Astrocyte of the cerebellum (primary cell): ENCODE measurements at regions not wholly inside any gene's neighbourhood (a gene's known extent, or its start where the extent isn't known, plus 50 kb on each side); places are given as distances from the start of the nearest gene placed in this dataset.

Experiments used
- DNase-seq: peaks from one replicate; pipeline ENCODE4 v3.0.0-alpha.2; 2011; ENCODE audit warnings: low read depth
- H3K4me3 ChIP-seq: 2 replicates; pipeline ENCODE4 v1.5.1; 2011; ENCODE audit warnings: mild to moderate bottlenecking, low read depth, low read length, moderate library complexity
- in situ Hi-C: cut with HindIII; loops from 2 replicates; pipeline ENCODE4 v1.10.0; 2017; ENCODE audit warnings: low sequenced_read_pairs
- TF ChIP-seq, protein P1 (sequence below): IDR thresholded peaks from 2 replicates; pipeline ENCODE4 v1.5.1; 2012; ENCODE audit warnings: low read length, low read depth, moderate library complexity, mild to moderate bottlenecking; ENCODE audit errors: missing control alignments

DNA sequence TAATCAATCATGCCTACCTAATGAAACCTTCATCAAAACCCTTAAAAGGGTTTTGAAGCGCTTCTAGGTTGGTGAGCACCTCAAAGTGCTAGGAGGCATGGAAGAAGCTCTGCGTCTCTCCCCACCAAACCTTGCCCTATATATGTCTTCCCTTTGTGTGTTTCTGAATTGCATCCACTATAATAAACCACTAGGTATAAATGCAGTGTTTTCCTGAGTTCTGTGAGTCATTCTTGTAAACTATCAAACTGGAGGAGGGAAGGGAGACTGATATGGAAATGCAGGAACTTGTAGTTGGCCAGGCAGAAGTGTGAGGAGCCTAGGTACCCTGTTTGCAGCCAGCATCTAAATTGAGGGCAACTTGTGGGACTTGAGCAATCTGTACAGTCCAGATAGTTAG, 698.8 kb downstream of the DOK5 start:
- TF ChIP-seq, protein P1, sequence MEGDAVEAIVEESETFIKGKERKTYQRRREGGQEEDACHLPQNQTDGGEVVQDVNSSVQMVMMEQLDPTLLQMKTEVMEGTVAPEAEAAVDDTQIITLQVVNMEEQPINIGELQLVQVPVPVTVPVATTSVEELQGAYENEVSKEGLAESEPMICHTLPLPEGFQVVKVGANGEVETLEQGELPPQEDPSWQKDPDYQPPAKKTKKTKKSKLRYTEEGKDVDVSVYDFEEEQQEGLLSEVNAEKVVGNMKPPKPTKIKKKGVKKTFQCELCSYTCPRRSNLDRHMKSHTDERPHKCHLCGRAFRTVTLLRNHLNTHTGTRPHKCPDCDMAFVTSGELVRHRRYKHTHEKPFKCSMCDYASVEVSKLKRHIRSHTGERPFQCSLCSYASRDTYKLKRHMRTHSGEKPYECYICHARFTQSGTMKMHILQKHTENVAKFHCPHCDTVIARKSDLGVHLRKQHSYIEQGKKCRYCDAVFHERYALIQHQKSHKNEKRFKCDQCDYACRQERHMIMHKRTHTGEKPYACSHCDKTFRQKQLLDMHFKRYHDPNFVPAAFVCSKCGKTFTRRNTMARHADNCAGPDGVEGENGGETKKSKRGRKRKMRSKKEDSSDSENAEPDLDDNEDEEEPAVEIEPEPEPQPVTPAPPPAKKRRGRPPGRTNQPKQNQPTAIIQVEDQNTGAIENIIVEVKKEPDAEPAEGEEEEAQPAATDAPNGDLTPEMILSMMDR = no peak
- DNase-seq = no peak
- in situ Hi-C loops = no loop called here
- H3K4me3 ChIP-seq = no peak overlapping the region

DNA sequence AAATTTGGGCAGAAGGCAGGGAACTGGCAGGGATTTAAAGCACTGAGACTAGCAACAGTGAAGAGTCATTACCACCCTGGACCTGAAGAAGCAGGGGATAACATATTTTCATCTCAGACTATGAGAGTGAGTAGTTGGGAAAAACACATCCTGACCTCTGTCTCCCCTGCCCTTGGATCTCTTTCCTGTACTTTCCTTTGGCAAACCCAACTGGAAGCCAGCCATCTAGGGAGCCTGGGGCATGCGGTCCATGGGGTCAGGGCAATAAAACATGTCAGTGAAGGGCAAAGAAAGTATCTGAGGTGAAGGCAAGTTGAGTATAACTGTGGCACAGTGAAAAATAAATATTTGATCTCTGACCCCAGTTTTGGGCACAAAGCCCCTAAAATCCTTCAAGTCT, 698.2 kb downstream of the DOK5 start:
- no peak overlapping the region for H3K4me3 ChIP-seq
- no peak for DNase-seq
- TF ChIP-seq, protein P1 = no peak
- in situ Hi-C loops = no loop called here

DNA sequence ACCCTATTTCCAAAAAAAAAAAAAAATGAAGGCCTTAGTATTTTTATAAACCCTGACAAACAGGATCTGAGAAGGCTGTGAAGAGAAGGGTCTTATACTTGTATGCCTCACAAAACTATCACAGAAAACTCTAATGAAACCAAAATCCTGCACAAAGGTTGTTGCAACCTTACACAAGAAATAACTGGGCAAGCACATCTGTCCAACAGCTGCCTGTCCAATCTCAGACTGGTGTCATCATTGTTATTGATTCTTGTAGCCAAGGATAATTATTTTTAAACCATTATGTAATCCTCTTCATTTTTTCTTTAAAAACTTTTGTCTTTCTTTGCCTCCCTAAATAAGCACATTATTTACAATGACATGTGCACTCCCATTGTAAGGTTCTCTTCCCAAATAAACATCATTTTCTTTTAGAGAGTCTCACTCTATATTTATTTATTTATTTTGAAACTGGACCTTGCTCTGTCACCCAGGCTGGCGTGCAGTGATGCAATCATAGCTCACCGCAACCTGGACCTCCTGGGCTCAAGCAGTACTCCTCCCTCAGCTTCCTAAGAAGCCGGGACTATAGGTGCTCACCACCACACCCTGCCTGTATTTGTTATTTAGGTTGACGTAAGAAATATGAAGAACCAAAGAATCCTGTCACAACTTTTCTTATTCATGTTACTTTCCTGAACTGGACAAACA, 697.1 kb downstream of the DOK5 start:
- no peak overlapping the region for H3K4me3 ChIP-seq
- in situ Hi-C loops = no loop called here
- DNase-seq = no peak
- TF ChIP-seq, protein P1 = no peak

DNA sequence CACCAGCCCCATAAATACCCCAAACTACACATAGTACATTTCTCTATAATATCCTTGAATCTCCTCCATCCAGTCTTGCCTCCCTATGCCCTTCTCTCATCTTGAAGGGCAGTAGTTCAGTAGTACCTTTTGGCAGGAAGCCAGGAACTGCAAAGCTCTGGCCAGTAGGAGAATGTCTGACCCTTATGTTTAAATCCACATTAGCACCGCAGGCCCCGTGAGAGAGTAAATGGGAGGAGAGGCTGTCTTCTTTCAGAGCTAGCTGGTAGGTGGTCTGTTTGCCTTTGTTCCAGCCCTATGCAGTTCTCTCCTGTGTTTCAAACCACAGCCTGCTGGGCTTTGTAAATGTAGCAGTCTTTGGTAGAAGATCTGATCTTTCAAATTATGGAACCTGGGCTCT, 690.7 kb downstream of the DOK5 start:
- TF ChIP-seq, protein P1 = no peak
- in situ Hi-C loops = no loop called here
- no peak overlapping the region for H3K4me3 ChIP-seq
- peak; percentile 39 for DNase-seq

DNA sequence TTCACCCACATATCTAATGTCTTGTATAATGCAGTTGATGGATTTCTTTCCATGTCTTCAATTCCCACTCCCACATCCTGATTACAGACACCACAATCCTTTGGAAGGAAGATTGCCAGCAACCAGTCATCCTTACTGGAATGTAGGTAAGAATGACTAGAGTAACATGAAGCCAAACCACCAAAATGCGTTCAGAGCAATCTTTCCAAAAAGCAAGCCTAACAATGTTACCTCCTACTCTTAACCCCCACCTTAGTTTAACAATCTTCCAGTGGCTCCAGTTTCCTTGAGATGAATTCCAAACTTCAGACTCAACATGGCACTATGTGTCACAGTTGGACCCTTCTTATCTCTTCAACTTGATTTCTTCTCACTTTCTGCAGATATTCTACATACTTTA, 685.6 kb downstream of the DOK5 start:
- in situ Hi-C loops = no loop called here

DNA sequence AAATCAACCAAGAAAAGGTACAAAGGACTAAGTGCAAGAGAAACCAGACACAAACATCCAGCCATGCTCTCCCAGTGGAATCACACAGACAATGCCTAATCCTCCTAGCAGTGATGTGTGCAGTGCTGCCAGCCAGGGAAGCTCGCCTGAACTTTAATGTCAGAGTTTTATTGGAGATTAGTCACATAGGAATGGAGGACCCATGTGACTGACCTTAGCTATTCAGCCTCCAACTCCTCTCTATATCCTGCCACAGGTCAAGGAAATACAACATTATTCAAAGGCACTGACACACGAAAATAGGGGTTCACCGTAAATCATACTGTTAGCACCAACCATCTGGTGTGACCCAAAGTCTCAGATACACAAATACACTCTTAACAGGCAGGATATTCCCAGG, 684.6 kb downstream of the DOK5 start:
- TF ChIP-seq, protein P1 = no peak
- no peak for DNase-seq
- in situ Hi-C loops = no loop called here
- H3K4me3 ChIP-seq = no peak overlapping the region

More for the DNA sequence above, 685.6 kb downstream of the DOK5 start:
- TF ChIP-seq, protein P1 = no peak
- DNase-seq = peak; percentile 96
- no peak overlapping the region for H3K4me3 ChIP-seq
